Esophagus muscularis mucosa (tissue), 3 donors: ENCODE measurements at regions not wholly inside any gene's neighbourhood (a gene's known extent, or its start where the extent isn't known, plus 50 kb on each side); places are given as distances from the start of the nearest gene placed in this dataset.

Experiments
- CTCF ChIP-seq, 3 experiments: fragments of 200-600 bp in 2 of 3; fragments of 450-650 bp in 1 of 3; sonication (generic) in 2 of 3; IDR thresholded peaks; one replicate each; pipeline ENCODE4 v1.5.1; 2017 to 2019; ENCODE audit warnings: antibody characterized with exemption in 3 of 3, mild to moderate bottlenecking in 2 of 3, moderate library complexity in 1 of 3
- POLR2A ChIP-seq: fragments of 450-650 bp; IDR thresholded peaks from one replicate; pipeline ENCODE4 v1.6.1; 2017; ENCODE audit warnings: antibody characterized with exemption, moderate library complexity, mild to moderate bottlenecking, low read depth

GRCh38 chr1:99369154-99369553 is 104.9 kb downstream of the PLPPR4 start:
- TF ChIP-seq POLR2A (no peak), CTCF (IDR thresholded peaks at IDR 0.05) (no peak)
